IPS DF 4.7 (cell line): ENCODE measurements at regions not wholly inside any gene's neighbourhood (a gene's known extent, or its start where the extent isn't known, plus 50 kb on each side); places are given as distances from the start of the nearest gene placed in this dataset.

Experiments used
- DNase-seq: peaks from one replicate; pipeline ENCODE4 v3.0.0-alpha.2; 2013; ENCODE audit warnings: low spot score; ENCODE audit errors: extremely low read depth

- DNase-seq = no peak
These were observed 893.5 kb upstream of the RBFOX1 start for GRCh38 chr16:6439129-6439528.

GRCh38 chr16:6428861-6429260 is 903.8 kb upstream of the RBFOX1 start:
- no peak for DNase-seq

GRCh38 chr16:6427621-6428020 is 905.0 kb upstream of the RBFOX1 start:
- no peak for DNase-seq

GRCh38 chr16:6407596-6407995 is 925.0 kb upstream of the RBFOX1 start:
- no peak for DNase-seq

GRCh38 chr16:6406028-6406427 is 926.6 kb upstream of the RBFOX1 start:
- DNase-seq = no peak

- no peak for DNase-seq
These were observed 949.7 kb upstream of the RBFOX1 start for GRCh38 chr16:6382924-6383459.

- no peak for DNase-seq
These were observed 950.7 kb upstream of the RBFOX1 start for GRCh38 chr16:6381896-6382295.

GRCh38 chr16:6377956-6378355 is 954.7 kb upstream of the RBFOX1 start:
- DNase-seq = no peak

GRCh38 chr16:6375465-6376075 is 957.1 kb upstream of the RBFOX1 start:
- no peak for DNase-seq

GRCh38 chr16:6374821-6375220 is 957.8 kb upstream of the RBFOX1 start:
- no peak for DNase-seq

- no peak for DNase-seq
These were observed 967.8 kb upstream of the RBFOX1 start for GRCh38 chr16:6364846-6365245.

GRCh38 chr16:6363896-6364607 is 968.6 kb upstream of the RBFOX1 start:
- no peak for DNase-seq

GRCh38 chr16:6363396-6363795 is 969.2 kb upstream of the RBFOX1 start:
- no peak for DNase-seq

GRCh38 chr16:6362321-6362720 is 970.3 kb upstream of the RBFOX1 start:
- no peak for DNase-seq

GRCh38 chr16:6360641-6361040 is 972.0 kb upstream of the RBFOX1 start:
- DNase-seq = no peak

- no peak for DNase-seq
These were observed 975.7 kb upstream of the RBFOX1 start for GRCh38 chr16:6356911-6357310.

GRCh38 chr16:6349725-6350124 is 982.9 kb upstream of the RBFOX1 start:
- DNase-seq = no peak

- DNase-seq = no peak
These were observed 987.6 kb upstream of the RBFOX1 start for GRCh38 chr16:6345090-6345489.

GRCh38 chr16:6343157-6343556 is 989.5 kb upstream of the RBFOX1 start:
- DNase-seq = no peak

GRCh38 chr16:6341981-6342380 is 990.7 kb upstream of the RBFOX1 start:
- DNase-seq = no peak

- DNase-seq = no peak
These were observed 997.6 kb upstream of the RBFOX1 start for GRCh38 chr16:6335072-6335471.

GRCh38 chr16:6331770-6332169 is 1000.9 kb upstream of the RBFOX1 start:
- no peak for DNase-seq

GRCh38 chr16:6317934-6318333 is 1014.7 kb upstream of the RBFOX1 start:
- no peak for DNase-seq
